Uterus (tissue), 3 donors: ENCODE measurements at regions not wholly inside any gene's neighbourhood (a gene's known extent, or its start where the extent isn't known, plus 50 kb on each side); places are given as distances from the start of the nearest gene placed in this dataset.
"Not testable (repeated sequence)": the region's sequence is repeated elsewhere in the genome, so short reads cannot be mapped to it uniquely, and the experiment has no call there.

Experiments
- DNase-seq, 2 donors: peaks; one replicate each; pipeline ENCODE4 v3.0.0-alpha.2; 2019 to 2020
- H3K27ac ChIP-seq, 2 donors: fragments of 200-600 bp; sonication (generic); 1 replicate in 1 of 2; 2 replicates in 1 of 2; pipeline ENCODE4 v1.5.1; 2016 to 2018
- H3K27me3 ChIP-seq, 2 donors: fragments of 200-600 bp; sonication (generic); one replicate each; pipeline ENCODE4 v1.5.1; 2018 to 2019; ENCODE audit warnings: control low read depth in 1 of 2
- H3K36me3 ChIP-seq, 2 donors: fragments of 200-600 bp; sonication (generic); one replicate each; pipeline ENCODE4 v1.5.1; 2019; ENCODE audit warnings: control low read depth in 1 of 2
- H3K4me1 ChIP-seq, 2 donors: fragments of 200-600 bp; sonication (generic); one replicate each; pipeline ENCODE4 v1.5.1; 2018 to 2019; ENCODE audit warnings: control low read depth in 1 of 2
- H3K4me3 ChIP-seq, 2 donors: fragments of 200-600 bp; sonication (generic); 1 replicate in 1 of 2; 2 replicates in 1 of 2; pipeline ENCODE4 v1.5.1; 2018 to 2019; ENCODE audit warnings: mild to moderate bottlenecking in 1 of 2
- H3K9me3 ChIP-seq, 2 donors: fragments of 200-600 bp; sonication (generic); one replicate each; pipeline ENCODE4 v1.5.1; 2019; ENCODE audit warnings: control low read depth in 1 of 2
- POLR2A ChIP-seq, 2 donors: fragments of 450-650 bp; IDR thresholded peaks; one replicate each; pipeline ENCODE4 v1.6.1; 2016; ENCODE audit warnings: antibody characterized with exemption in 2 of 2, mild to moderate bottlenecking in 1 of 2, moderate library complexity in 1 of 2
- intact Hi-C: fragments of 100-400 bp; cut with DNase I; formaldehyde crosslinking; loops from one replicate; pipeline ENCODE4 v1.15.1; 2023; ENCODE audit warnings: low total_unique reads
- TF ChIP-seq, protein P1 (sequence below), 4 experiments: fragments of 200-600 bp in 2 of 4; fragments of 450-650 bp in 2 of 4; sonication (generic) in 2 of 4; IDR thresholded peaks; one replicate each; pipeline ENCODE4 v1.5.1; 2016 to 2019; ENCODE audit warnings: antibody characterized with exemption in 4 of 4, mild to moderate bottlenecking in 2 of 4, moderate library complexity in 1 of 4
- donor health status: DM: yes; HTN: yes; CAD: no.

DNA sequence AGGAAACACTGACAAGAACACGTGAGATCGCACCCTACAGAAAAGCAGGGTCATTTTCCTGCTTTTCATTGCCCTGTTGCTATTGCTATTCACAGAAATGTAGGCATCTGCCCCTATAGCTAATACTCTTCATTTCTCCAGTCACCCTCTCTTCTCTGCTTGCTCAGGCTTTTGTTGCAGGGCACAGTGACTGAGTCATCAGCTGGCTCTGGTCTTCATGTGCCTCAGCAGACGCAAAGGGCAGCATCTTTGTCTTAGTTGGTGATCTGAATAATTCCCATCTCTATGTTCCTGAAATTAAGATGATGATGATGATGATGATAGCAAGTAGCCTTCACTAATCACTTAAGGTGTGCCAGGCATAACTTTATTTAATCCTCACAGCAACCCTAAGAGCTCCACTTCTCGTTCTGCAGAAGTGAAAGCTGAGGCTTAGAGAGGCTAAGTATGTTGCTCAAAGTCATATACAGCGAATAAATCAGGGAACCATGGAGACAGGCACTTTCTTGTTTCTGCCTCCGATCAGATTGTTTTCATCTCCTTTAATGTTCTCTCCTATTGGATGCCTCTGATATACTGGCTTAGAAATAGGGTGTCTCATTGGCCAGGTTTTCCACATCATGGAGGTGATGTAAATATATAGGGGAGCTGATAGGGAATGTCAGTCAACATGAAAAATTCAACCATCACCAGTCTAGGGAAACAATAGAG is 133.0 kb upstream of the STK32A start:
- H3K9me3 ChIP-seq, result no peaks in the 10 kb centered on the region
- H3K4me3 ChIP-seq, result no peak overlapping the region
- no peak for TF ChIP-seq POLR2A (IDR thresholded peaks at IDR 0.05)
- TF ChIP-seq, protein P1, sequence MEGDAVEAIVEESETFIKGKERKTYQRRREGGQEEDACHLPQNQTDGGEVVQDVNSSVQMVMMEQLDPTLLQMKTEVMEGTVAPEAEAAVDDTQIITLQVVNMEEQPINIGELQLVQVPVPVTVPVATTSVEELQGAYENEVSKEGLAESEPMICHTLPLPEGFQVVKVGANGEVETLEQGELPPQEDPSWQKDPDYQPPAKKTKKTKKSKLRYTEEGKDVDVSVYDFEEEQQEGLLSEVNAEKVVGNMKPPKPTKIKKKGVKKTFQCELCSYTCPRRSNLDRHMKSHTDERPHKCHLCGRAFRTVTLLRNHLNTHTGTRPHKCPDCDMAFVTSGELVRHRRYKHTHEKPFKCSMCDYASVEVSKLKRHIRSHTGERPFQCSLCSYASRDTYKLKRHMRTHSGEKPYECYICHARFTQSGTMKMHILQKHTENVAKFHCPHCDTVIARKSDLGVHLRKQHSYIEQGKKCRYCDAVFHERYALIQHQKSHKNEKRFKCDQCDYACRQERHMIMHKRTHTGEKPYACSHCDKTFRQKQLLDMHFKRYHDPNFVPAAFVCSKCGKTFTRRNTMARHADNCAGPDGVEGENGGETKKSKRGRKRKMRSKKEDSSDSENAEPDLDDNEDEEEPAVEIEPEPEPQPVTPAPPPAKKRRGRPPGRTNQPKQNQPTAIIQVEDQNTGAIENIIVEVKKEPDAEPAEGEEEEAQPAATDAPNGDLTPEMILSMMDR (IDR thresholded peaks at IDR 0.05), result no peak
- intact Hi-C loops, result no loop called here
- no peaks in the 10 kb centered on the region for H3K36me3 ChIP-seq
- H3K27ac ChIP-seq, result no peak overlapping the region
- H3K27me3 ChIP-seq, result no peaks in the 10 kb centered on the region
- no peaks in the 10 kb centered on the region for H3K4me1 ChIP-seq
- no peak for DNase-seq

GRCh38 chr5:147112899-147113298 is 121.9 kb upstream of the STK32A start:
- Histone ChIP-seq H3K36me3 (no peaks in the 10 kb centered on the region), H3K4me3 (no peak overlapping the region), H3K27me3 (no peaks in the 10 kb centered on the region), H3K27ac (no peak overlapping the region), H3K4me1 (no peaks in the 10 kb centered on the region), H3K9me3 (no peaks in the 10 kb centered on the region)
- DNase-seq, result no peak
- intact Hi-C loops, result no loop called here
- TF ChIP-seq POLR2A (IDR thresholded peaks at IDR 0.05), result no peak
- TF ChIP-seq, protein P1 (IDR thresholded peaks at IDR 0.05), result no peak

DNA sequence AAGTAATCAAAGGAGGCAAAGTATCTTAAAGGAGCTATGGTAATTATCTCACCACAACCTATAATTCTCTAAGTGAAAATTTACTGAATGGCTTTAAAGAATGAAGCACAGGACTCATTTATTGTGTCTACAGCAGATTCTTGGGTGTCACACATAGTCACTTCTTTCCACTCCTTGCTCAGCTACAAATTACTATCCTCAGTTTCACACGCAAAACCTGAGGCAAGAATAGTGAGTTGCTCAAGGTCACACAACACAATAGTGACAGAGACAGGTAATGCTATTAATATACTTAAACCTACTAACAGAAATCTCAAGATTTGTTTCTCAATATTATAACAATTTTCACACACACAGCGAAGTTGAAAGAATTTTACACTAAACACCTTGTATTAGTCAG is 120.9 kb upstream of the STK32A start:
- H3K4me1 ChIP-seq, result no peaks in the 10 kb centered on the region
- no peak overlapping the region for H3K27ac ChIP-seq
- no peak overlapping the region for H3K4me3 ChIP-seq
- TF ChIP-seq, protein P1 (IDR thresholded peaks at IDR 0.05), result no peak
- no peak for TF ChIP-seq POLR2A (IDR thresholded peaks at IDR 0.05)
- DNase-seq, result no peak
- intact Hi-C loops, result no loop called here
- no peaks in the 10 kb centered on the region for H3K36me3 ChIP-seq
- H3K27me3 ChIP-seq, result no peaks in the 10 kb centered on the region
- no peaks in the 10 kb centered on the region for H3K9me3 ChIP-seq

DNA sequence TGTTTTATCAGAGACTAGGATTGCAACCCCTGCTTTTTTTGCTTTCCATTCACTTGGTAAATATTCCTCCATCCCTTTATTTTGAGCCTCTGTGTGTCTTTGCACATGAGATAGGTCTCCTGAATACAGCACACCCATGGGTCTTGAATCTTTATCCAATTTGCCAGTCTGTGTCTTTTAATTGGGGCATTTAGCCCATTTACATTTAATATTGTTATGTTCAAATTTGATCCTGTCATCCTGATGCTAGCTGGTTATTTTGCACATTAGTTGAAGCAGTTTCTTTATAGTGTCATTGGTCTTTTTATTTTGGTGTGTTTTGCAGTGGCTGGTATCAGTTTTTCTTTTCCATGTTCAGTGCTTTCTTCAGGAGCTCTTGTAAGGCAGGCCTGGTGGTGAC is 95.1 kb upstream of the STK32A start:
- intact Hi-C loops, H3K4me3 ChIP-seq, H3K36me3 ChIP-seq, H3K27me3 ChIP-seq, H3K4me1 ChIP-seq, H3K27ac ChIP-seq, H3K9me3 ChIP-seq, DNase-seq: not testable (repeated sequence)

GRCh38 chr5:147140558-147140957 is 94.3 kb upstream of the STK32A start:
- Histone ChIP-seq H3K36me3 (no peaks in the 10 kb centered on the region), H3K4me3 (no peak overlapping the region), H3K9me3 (no peaks in the 10 kb centered on the region), H3K4me1 (no peaks in the 10 kb centered on the region), H3K27ac (no peak overlapping the region), H3K27me3 (no peaks in the 10 kb centered on the region)
- intact Hi-C loops, result no loop called here
- DNase-seq, result no peak
- TF ChIP-seq POLR2A (IDR thresholded peaks at IDR 0.05), result no peak
- TF ChIP-seq, protein P1 (IDR thresholded peaks at IDR 0.05), result no peak

DNA sequence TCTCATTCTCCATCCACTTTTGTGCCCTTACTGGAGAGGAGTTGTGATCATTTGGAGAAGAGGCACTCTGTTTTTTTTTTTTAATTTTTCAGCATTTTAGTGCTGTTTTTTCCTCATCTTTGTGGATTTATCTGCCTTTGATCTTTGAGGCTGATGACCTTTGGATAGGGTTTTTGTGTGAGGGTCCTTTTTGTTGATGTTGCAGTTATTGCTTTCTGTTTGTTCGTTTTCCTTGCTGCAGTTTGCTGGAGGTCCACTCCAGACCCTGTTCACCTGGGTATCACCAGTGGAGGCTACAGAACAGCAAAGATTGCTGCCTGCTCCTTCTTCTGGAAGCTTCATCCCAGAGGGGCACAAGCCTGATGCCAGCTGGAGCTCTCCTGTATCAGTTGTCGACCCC is 93.2 kb upstream of the STK32A start:
- H3K9me3 ChIP-seq, H3K27me3 ChIP-seq, intact Hi-C loops, H3K4me3 ChIP-seq, H3K36me3 ChIP-seq, H3K27ac ChIP-seq, DNase-seq, H3K4me1 ChIP-seq: not testable (repeated sequence)
